Mesenchymal stem cell (in vitro differentiated cells and primary cell): ENCODE measurements at regions not wholly inside any gene's neighbourhood (a gene's known extent, or its start where the extent isn't known, plus 50 kb on each side); places are given as distances from the start of the nearest gene placed in this dataset.
A peak's percentile ranks its signal among the peaks of the same experiment; 100 is the strongest.

ENCODE experiments used
- DNase-seq: peaks from one replicate; pipeline ENCODE4 v3.0.0-alpha.2; 2013
- H2AFZ ChIP-seq: one replicate; pipeline ENCODE4 v1.6.1; 2013; ENCODE audit warnings: low read depth, mild to moderate bottlenecking, control low read depth, inconsistent platforms, low read length, moderate library complexity
- H2AK5ac ChIP-seq: 2 replicates; pipeline ENCODE4 v1.6.1; 2013; ENCODE audit warnings: low read length, moderate library complexity, mild to moderate bottlenecking, inconsistent platforms; ENCODE audit not compliant: severe bottlenecking
- H2BK120ac ChIP-seq: one replicate; pipeline ENCODE4 v1.6.1; 2013; ENCODE audit warnings: low read depth, mild to moderate bottlenecking, inconsistent platforms, low read length, moderate library complexity
- H2BK12ac ChIP-seq, 2 experiments: one replicate each; pipeline ENCODE4 v1.6.1; 2013; ENCODE audit warnings: inconsistent platforms in 2 of 2, low read length in 2 of 2, mild to moderate bottlenecking in 2 of 2, moderate library complexity in 2 of 2, control low read depth in 1 of 2
- H2BK15ac ChIP-seq: one replicate; pipeline ENCODE4 v1.6.1; 2013; ENCODE audit warnings: mild to moderate bottlenecking, low read depth, inconsistent platforms; ENCODE audit not compliant: poor library complexity, severe bottlenecking
- H2BK5ac ChIP-seq: 2 replicates; pipeline ENCODE4 v1.6.1; 2013; ENCODE audit warnings: low read depth, mild to moderate bottlenecking, low read length, control low read depth, inconsistent platforms; ENCODE audit not compliant: poor library complexity, severe bottlenecking
- H3K14ac ChIP-seq, 2 experiments: one replicate each; pipeline ENCODE4 v1.6.1; 2013; ENCODE audit warnings: inconsistent platforms in 2 of 2, low read length in 2 of 2, control low read depth in 1 of 2, mild to moderate bottlenecking in 1 of 2, moderate library complexity in 1 of 2
- H3K18ac ChIP-seq, 2 experiments: one replicate each; pipeline ENCODE4 v1.6.1; 2013; ENCODE audit warnings: inconsistent platforms in 2 of 2, low read length in 2 of 2, control low read depth in 1 of 2, low read depth in 1 of 2, mild to moderate bottlenecking in 1 of 2
- H3K23ac ChIP-seq, 2 experiments: one replicate each; pipeline ENCODE4 v1.6.1; 2013; ENCODE audit warnings: inconsistent platforms in 2 of 2, low read length in 2 of 2, mild to moderate bottlenecking in 2 of 2, moderate library complexity in 2 of 2, control low read depth in 1 of 2
- H3K27ac ChIP-seq: 2 replicates; pipeline ENCODE4 v1.5.1; 2013; ENCODE audit warnings: mild to moderate bottlenecking, moderate library complexity, low read length, control low read depth, inconsistent platforms; ENCODE audit not compliant: poor library complexity, severe bottlenecking
- H3K27me3 ChIP-seq, 2 experiments: 2 replicates each; pipeline versions ENCODE4 v1.6.1 to v1.7.0; 2013; ENCODE audit warnings: low read length in 2 of 2, mild to moderate bottlenecking in 2 of 2, moderate library complexity in 2 of 2, control low read depth in 1 of 2, inconsistent platforms in 1 of 2; ENCODE audit not compliant: control insufficient read depth in 1 of 2, insufficient read depth in 1 of 2
- H3K36me3 ChIP-seq, 2 experiments: 2 replicates each; pipeline versions ENCODE4 v1.6.1 to v1.7.0; 2013; ENCODE audit warnings: low read length in 2 of 2, control low read depth in 1 of 2, inconsistent platforms in 1 of 2, low read depth in 1 of 2, mild to moderate bottlenecking in 1 of 2; ENCODE audit not compliant: insufficient read depth in 2 of 2, control insufficient read depth in 1 of 2
- H3K4ac ChIP-seq, 2 experiments: one replicate each; pipeline ENCODE4 v1.6.1; 2013; ENCODE audit warnings: inconsistent platforms in 2 of 2, low read length in 2 of 2, mild to moderate bottlenecking in 2 of 2, moderate library complexity in 2 of 2, control low read depth in 1 of 2, low read depth in 1 of 2
- H3K4me1 ChIP-seq: 2 replicates; pipeline ENCODE4 v1.6.1; 2013; ENCODE audit warnings: low read depth, low read length, control low read depth; ENCODE audit not compliant: control insufficient read depth, insufficient read depth
- H3K4me2 ChIP-seq: 2 replicates; pipeline ENCODE4 v1.6.1; 2013; ENCODE audit warnings: low read length, mild to moderate bottlenecking, inconsistent platforms; ENCODE audit not compliant: poor library complexity, severe bottlenecking
- H3K4me3 ChIP-seq, 2 experiments: 2 replicates each; pipeline versions ENCODE4 v1.5.1 to v1.7.0; 2013; ENCODE audit warnings: low read length in 2 of 2, mild to moderate bottlenecking in 2 of 2, control low read depth in 1 of 2, low read depth in 1 of 2; ENCODE audit not compliant: insufficient read depth in 1 of 2
- H3K79me1 ChIP-seq: replicated peaks from 2 replicates; pipeline ENCODE4 v1.6.1; 2013; ENCODE audit warnings: mild to moderate bottlenecking, control low read depth, low read length, inconsistent platforms; ENCODE audit not compliant: poor library complexity, severe bottlenecking
- H3K9ac ChIP-seq: 2 replicates; pipeline ENCODE4 v1.7.0; 2013; ENCODE audit warnings: mild to moderate bottlenecking, low read length, moderate library complexity
- H3K9me3 ChIP-seq: 2 replicates; pipeline ENCODE4 v1.7.0; 2013; ENCODE audit warnings: mild to moderate bottlenecking, low read length; ENCODE audit not compliant: control insufficient read depth
- H4K8ac ChIP-seq: one replicate; pipeline ENCODE4 v1.6.1; 2013; ENCODE audit warnings: inconsistent platforms, mild to moderate bottlenecking, low read length, moderate library complexity
- H4K91ac ChIP-seq: one replicate; pipeline ENCODE4 v1.6.1; 2013; ENCODE audit warnings: mild to moderate bottlenecking, low read length, inconsistent platforms
- WGBS: methylation state at CpG from one replicate; pipeline ENCODE4 v1.1.7; 2013; ENCODE audit warnings: mixed read lengths; 5-methylcytosine and 5-hydroxymethylcytosine counted together

DNA sequence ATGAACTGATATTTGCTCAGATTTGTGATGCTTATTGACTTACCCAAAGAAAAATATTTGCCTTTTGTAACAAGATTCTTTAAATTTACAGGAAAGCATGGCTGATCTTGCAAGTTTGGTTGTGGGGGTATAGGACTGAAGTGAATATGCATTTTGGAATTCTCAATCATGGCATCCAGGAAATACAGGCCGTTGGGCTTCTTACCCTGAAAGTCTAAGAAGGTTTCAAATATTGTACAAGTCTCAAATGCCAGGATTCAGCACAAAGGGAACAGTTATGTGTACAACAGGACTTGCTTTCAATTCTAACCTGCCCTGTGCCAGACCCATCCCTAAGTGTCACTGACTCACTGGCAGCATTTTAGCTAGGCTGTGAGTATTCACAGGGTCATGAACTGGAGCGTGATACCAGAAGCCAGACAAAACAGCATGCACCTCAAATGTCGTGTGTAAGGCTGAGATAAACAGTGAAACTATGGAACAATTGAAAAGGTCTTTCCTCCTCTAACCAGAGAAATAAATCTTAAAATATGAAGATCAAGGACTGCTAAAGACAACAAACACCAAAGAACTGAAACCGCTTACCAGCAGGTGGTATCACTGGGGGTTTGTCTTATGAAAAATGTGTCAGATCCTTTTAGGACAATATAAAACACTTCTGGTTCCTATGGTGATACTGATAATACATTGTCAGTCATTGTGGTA lies 168.6 kb upstream of the RGMB start:
- Histone ChIP-seq H3K4me2 (no peak overlapping the region), H2BK120ac (no peak overlapping the region), H3K9me3 (no peaks in the 10 kb centered on the region), H2AK5ac (no peak overlapping the region), H3K4me1 (peaks cover 2% of the 10 kb centered on the region), H3K4me3 (no peak overlapping the region), H3K4ac (no peak overlapping the region), H3K27ac (peak overlapping the region; percentile 44), H3K14ac (no peak overlapping the region), H3K27me3 (no peaks in the 10 kb centered on the region), H3K36me3 (no peaks in the 10 kb centered on the region), H2AFZ (no peak overlapping the region), H4K8ac (no peak overlapping the region), H3K18ac (no peak overlapping the region), H3K23ac (no peak overlapping the region), H2BK15ac (no peak overlapping the region), H4K91ac (no peak overlapping the region), H2BK5ac (no peak overlapping the region), H2BK12ac (peak overlapping the region in 1 of 2 experiments; percentile 39), H3K9ac (no peak overlapping the region), H3K79me1 (no peaks in the 10 kb centered on the region)
- peak; percentile 12 for DNase-seq
- WGBS = 49% methylated on average over 2 of the region's 4 CpGs

DNA sequence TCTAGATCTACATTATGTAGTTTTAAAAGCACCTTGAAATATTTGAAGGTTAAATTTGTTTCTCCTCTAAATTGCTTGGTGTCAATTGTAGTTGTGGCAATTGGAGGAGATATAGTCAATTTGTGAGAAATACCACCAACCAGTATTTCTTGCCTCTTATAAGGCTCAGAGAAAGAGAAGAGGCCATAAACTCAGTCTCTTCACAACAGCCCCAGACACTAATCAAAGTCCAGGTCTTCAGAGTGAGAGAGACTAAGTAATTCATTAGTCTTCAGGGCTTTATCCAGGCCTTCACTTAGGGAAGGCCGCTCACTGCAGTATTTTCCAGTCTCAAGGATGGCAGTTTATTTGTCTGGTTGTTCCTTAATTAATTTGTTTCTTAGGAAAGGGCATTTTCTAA lies 168.0 kb upstream of the RGMB start:
- no peaks in the 10 kb centered on the region for H3K79me1 ChIP-seq
- no peak overlapping the region for H3K27ac ChIP-seq
- WGBS = 100% methylated on average over 1 of the region's 1 CpG
- no peak for DNase-seq
- no peak overlapping the region for H4K91ac ChIP-seq
- no peak overlapping the region for H2AK5ac ChIP-seq
- no peak overlapping the region for H3K23ac ChIP-seq
- no peaks in the 10 kb centered on the region for H3K36me3 ChIP-seq
- H2BK5ac ChIP-seq = no peak overlapping the region
- no peak overlapping the region for H4K8ac ChIP-seq
- H3K4me1 ChIP-seq = peaks cover 2% of the 10 kb centered on the region
- H2BK120ac ChIP-seq = no peak overlapping the region
- no peaks in the 10 kb centered on the region for H3K9me3 ChIP-seq
- no peak overlapping the region for H2AFZ ChIP-seq
- no peak overlapping the region for H3K4me2 ChIP-seq
- H3K4ac ChIP-seq = no peak overlapping the region
- H3K4me3 ChIP-seq = no peak overlapping the region
- no peak overlapping the region for H2BK12ac ChIP-seq
- H2BK15ac ChIP-seq = no peak overlapping the region
- H3K18ac ChIP-seq = no peak overlapping the region
- H3K14ac ChIP-seq = no peak overlapping the region
- H3K27me3 ChIP-seq = no peaks in the 10 kb centered on the region
- H3K9ac ChIP-seq = no peak overlapping the region

DNA sequence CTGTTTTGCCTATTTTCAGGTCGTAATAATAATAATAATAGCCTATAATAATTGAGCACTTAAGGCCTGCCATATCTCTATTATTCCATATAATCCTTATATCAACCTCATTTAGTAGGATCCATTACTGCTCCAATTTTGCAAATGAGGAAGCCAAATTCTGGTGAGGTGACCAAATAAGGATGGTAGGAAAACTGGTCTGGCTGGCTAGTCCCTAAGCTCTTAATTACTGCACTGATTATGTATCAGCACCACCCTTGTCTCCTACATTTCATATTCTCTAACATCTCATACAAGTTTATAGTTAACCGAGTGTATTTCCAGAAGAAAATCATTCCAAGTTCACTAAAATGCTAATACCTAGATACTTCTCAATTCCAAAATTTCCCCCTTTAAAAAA lies 166.5 kb upstream of the RGMB start:
- H3K4me2 ChIP-seq = no peak overlapping the region
- no peaks in the 10 kb centered on the region for H3K36me3 ChIP-seq
- H3K4ac ChIP-seq = no peak overlapping the region
- H3K4me3 ChIP-seq = no peak overlapping the region
- no peak overlapping the region for H3K27ac ChIP-seq
- H4K8ac ChIP-seq = no peak overlapping the region
- H2BK120ac ChIP-seq = no peak overlapping the region
- no peak overlapping the region for H2AK5ac ChIP-seq
- H2BK5ac ChIP-seq = no peak overlapping the region
- no peak overlapping the region for H2AFZ ChIP-seq
- no peaks in the 10 kb centered on the region for H3K27me3 ChIP-seq
- H3K4me1 ChIP-seq = peaks cover 2% of the 10 kb centered on the region
- no peak overlapping the region for H3K23ac ChIP-seq
- H3K14ac ChIP-seq = no peak overlapping the region
- H3K9ac ChIP-seq = no peak overlapping the region
- WGBS = 100% methylated on average over 1 of the region's 2 CpGs
- H3K79me1 ChIP-seq = no peaks in the 10 kb centered on the region
- no peaks in the 10 kb centered on the region for H3K9me3 ChIP-seq
- no peak overlapping the region for H2BK12ac ChIP-seq
- DNase-seq = no peak
- no peak overlapping the region for H3K18ac ChIP-seq
- H2BK15ac ChIP-seq = no peak overlapping the region
- no peak overlapping the region for H4K91ac ChIP-seq

DNA sequence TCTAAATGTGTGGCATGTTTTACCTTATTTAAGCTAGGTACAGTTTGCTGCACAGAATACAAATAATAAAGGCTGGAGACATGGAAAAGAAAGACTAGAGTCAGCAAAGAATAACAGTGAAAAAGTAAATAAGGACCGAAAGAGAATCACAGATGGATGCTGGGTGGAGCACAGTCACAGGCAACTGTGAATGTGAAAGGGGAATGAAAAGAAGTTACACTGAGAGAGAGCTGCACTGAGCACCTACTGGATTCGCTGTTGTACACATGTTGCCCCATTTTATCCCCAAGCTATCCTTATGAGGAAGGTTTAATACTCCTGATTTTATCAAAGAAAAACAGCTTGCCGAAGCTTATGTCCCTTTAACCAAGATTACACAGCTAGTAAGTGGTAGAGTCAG lies 165.4 kb upstream of the RGMB start:
- no peak overlapping the region for H3K18ac ChIP-seq
- H2BK120ac ChIP-seq = no peak overlapping the region
- no peak overlapping the region for H2BK12ac ChIP-seq
- no peak overlapping the region for H3K14ac ChIP-seq
- no peak overlapping the region for H3K4me3 ChIP-seq
- no peak for DNase-seq
- no peak overlapping the region for H3K9ac ChIP-seq
- H3K27ac ChIP-seq = no peak overlapping the region
- no peak overlapping the region for H4K91ac ChIP-seq
- H3K4ac ChIP-seq = no peak overlapping the region
- H4K8ac ChIP-seq = no peak overlapping the region
- H3K4me1 ChIP-seq = peaks cover 4% of the 10 kb centered on the region
- no peaks in the 10 kb centered on the region for H3K36me3 ChIP-seq
- no peak overlapping the region for H2BK15ac ChIP-seq
- H2AK5ac ChIP-seq = no peak overlapping the region
- H3K4me2 ChIP-seq = no peak overlapping the region
- H2AFZ ChIP-seq = no peak overlapping the region
- H3K27me3 ChIP-seq = no peaks in the 10 kb centered on the region
- no peaks in the 10 kb centered on the region for H3K9me3 ChIP-seq
- H3K79me1 ChIP-seq = no peaks in the 10 kb centered on the region
- no peak overlapping the region for H2BK5ac ChIP-seq
- H3K23ac ChIP-seq = no peak overlapping the region
- WGBS = 64% methylated on average over 2 of the region's 3 CpGs
